GM12891 (cell line): ENCODE measurements at regions not wholly inside any gene's neighbourhood (a gene's known extent, or its start where the extent isn't known, plus 50 kb on each side); places are given as distances from the start of the nearest gene placed in this dataset.

Experiments
- POLR2A ChIP-seq: IDR thresholded peaks from 2 replicates; pipeline ENCODE4 v1.6.1; 2011; ENCODE audit warnings: low read depth, low read length, control low read depth
- POLR2AphosphoS5 ChIP-seq: IDR thresholded peaks from 2 replicates; pipeline ENCODE4 v1.6.1; 2011; ENCODE audit warnings: low read depth, low read length, control low read depth
- POU2F2 ChIP-seq: IDR thresholded peaks from 2 replicates; pipeline ENCODE4 v1.6.1; 2011; ENCODE audit warnings: low read depth, mild to moderate bottlenecking, control low read depth, low read length, moderate library complexity
- SPI1 ChIP-seq: IDR thresholded peaks from 2 replicates; pipeline ENCODE4 v1.6.1; 2011; ENCODE audit warnings: low read depth, low read length, control low read depth
- TAF1 ChIP-seq: IDR thresholded peaks from 2 replicates; pipeline ENCODE4 v1.6.1; 2011; ENCODE audit warnings: low read depth, low read length, control low read depth

DNA sequence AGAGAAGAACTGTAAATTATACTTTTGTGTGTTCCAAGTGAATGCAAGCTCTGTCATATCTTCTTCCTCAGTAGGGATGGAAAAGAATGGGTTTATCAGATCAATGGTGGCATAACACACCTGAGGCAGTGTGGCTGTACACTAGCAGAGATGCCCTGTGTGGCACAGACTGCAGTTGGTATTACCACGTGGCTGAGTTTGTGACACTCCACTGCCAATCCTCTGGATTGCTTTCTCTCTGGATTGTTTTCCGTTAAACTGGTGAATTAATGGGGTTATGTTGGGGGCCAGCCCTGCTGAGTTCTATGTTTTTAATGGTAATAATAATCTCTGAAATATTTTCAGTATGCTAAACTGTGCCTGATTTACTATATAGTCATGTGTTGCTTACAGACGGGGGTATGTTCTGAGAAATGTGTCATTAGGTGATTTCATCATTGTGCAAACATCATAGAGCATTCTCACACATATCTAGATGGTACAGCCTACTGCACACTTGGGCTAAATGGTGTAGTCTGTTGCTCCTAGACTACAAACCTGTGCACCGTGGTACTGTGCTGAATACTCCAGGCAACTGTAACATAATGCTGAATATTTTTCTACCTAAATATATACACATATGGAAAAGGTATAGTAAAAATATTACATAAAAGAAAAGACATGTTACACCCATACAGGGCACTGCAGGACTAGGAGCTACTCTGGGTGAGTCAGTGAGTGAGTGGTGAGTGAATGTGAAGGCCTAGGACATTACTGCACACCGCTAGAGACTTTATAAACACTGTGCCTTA, 84.7 kb upstream of the ST6GAL2 start:
- no peak for TF ChIP-seq POLR2A
- TF ChIP-seq POLR2AphosphoS5: no peak
- no peak for TF ChIP-seq TAF1
- TF ChIP-seq SPI1: no peak
- TF ChIP-seq POU2F2: no peak
